ENCODE measurements at regions not wholly inside any gene's neighbourhood (a gene's known extent, or its start where the extent isn't known, plus 50 kb on each side); places are given as distances from the start of the nearest gene placed in this dataset.

DNA sequence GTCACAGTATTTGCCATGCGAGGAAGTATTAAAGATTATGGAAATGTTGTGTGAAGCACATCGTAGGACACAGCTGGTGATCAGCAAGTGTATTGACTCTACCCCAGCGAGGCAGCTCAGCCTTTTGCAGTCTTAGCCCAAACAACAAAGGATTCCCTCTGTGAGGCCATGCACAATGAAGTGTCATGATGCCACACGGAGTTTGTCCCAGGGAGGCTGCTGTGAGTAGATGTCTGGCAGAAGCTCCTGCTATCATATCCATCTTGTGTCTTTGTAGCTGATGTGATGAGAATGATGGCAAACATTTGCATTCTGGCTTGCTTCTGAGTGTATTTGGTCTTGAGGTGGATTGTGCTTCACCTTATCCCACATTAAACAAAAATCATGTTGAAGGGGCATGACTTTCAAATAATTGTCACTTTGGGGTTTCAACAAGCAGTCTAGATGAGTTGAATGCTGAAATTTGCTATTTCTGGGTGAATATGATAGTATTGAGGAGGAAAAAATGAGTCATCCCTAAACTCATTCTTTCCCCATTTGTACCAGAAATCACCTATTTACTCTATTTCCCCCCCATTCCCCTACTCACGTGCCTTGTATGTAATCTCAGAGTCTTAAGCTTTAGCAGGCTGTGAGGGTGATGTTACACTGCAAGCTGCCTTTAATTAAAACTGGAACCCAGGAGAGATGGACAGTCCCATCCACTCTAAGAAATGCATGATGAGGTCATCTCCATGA, 273.5 kb downstream of the RNF144A start:
- no peak for DNase-seq (ENCODE audit: low read depth)
- H3K4me3 ChIP-seq (ENCODE audit: low read depth, low read length), result no peak overlapping the region
- TF ChIP-seq, protein P1, sequence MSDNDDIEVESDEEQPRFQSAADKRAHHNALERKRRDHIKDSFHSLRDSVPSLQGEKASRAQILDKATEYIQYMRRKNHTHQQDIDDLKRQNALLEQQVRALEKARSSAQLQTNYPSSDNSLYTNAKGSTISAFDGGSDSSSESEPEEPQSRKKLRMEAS (IDR thresholded peaks at IDR 0.05; ENCODE audit: low read depth, low read length), result no peak
- TF ChIP-seq POLR2A (IDR thresholded peaks at IDR 0.05; ENCODE audit: extremely low read depth, insufficient read length), result no peak
- TF ChIP-seq, protein P2, sequence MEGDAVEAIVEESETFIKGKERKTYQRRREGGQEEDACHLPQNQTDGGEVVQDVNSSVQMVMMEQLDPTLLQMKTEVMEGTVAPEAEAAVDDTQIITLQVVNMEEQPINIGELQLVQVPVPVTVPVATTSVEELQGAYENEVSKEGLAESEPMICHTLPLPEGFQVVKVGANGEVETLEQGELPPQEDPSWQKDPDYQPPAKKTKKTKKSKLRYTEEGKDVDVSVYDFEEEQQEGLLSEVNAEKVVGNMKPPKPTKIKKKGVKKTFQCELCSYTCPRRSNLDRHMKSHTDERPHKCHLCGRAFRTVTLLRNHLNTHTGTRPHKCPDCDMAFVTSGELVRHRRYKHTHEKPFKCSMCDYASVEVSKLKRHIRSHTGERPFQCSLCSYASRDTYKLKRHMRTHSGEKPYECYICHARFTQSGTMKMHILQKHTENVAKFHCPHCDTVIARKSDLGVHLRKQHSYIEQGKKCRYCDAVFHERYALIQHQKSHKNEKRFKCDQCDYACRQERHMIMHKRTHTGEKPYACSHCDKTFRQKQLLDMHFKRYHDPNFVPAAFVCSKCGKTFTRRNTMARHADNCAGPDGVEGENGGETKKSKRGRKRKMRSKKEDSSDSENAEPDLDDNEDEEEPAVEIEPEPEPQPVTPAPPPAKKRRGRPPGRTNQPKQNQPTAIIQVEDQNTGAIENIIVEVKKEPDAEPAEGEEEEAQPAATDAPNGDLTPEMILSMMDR (IDR thresholded peaks at IDR 0.05; ENCODE audit: low read depth, low read length), result no peak
- no peak for TF ChIP-seq MYC (IDR thresholded peaks at IDR 0.05; ENCODE audit: low read depth, low read length)

DNA sequence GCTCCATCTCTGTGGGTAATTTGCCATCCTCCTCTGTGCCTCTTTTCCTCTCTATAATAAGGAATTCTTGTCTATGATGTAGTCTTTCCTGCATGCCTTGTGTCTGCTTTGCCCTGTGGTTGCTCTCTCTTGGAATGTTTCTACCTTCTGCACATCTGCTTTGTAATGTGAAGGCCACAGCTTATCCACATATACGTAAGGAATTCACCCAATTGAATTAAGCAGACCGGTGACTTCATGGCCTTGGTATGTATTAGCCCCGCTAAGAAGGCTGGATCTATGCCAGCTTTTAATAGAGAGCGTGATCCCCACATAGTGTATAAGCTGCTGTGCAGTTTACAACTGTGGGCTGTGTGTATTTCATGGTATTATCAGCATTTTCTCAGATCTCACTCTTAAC, 274.7 kb downstream of the RNF144A start:
- no peak overlapping the region for H3K4me3 ChIP-seq (ENCODE audit: low read depth, low read length)
- no peak for DNase-seq (ENCODE audit: low read depth)
- TF ChIP-seq MYC (IDR thresholded peaks at IDR 0.05; ENCODE audit: low read depth, low read length), result no peak
- TF ChIP-seq, protein P2 (IDR thresholded peaks at IDR 0.05; ENCODE audit: low read depth, low read length), result no peak

DNA sequence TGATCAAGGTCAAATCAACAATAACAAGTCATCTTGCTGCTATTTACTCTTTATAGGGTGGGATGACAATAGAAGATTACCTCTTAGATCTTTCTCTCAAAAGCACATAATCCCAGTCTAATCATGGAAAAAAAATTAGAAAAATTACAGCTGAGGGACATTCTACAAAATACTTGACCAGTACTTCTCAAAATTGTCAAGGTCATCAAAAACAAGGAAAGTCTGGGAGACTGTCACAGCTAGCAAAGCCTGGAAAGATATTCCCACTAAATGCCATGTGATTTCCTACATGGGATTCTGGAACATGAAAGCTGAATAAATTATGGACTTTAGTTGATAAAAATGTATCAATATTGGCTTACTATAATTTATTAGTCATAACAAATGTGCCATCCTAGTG, 276.2 kb downstream of the RNF144A start:
- H3K4me3 ChIP-seq (ENCODE audit: low read depth, low read length), result no peak overlapping the region
- TF ChIP-seq MYC (IDR thresholded peaks at IDR 0.05; ENCODE audit: low read depth, low read length), result no peak
- no peak for TF ChIP-seq POLR2A (IDR thresholded peaks at IDR 0.05; ENCODE audit: extremely low read depth, insufficient read length)
- TF ChIP-seq, protein P2 (IDR thresholded peaks at IDR 0.05; ENCODE audit: low read depth, low read length), result no peak
- TF ChIP-seq, protein P1 (IDR thresholded peaks at IDR 0.05; ENCODE audit: low read depth, low read length), result no peak
- DNase-seq (ENCODE audit: low read depth), result no peak

DNA sequence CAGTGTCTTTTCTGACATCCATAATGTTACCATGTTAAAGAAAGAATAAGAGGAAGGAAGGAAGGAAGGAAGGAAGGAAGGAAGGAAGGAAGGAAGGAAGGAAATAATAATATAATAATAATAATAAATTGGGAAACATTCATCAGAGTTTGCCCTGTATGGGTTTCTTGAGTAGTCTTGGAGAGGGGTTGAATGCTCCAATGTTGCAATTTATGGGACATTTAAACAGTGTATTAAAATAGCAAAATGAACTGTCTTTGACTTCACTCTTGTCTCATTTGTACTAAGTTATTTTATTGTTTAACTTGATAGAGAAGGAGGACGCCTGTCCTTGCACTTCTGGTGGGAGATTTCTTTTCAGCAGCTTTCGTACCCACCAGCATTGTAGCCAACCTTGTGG, 277.7 kb downstream of the RNF144A start:
- no peak overlapping the region for H3K4me3 ChIP-seq (ENCODE audit: low read depth, low read length)
- no peak for DNase-seq (ENCODE audit: low read depth)
- TF ChIP-seq POLR2A (IDR thresholded peaks at IDR 0.05; ENCODE audit: extremely low read depth, insufficient read length), result no peak
- no peak for TF ChIP-seq MYC (IDR thresholded peaks at IDR 0.05; ENCODE audit: low read depth, low read length)
- TF ChIP-seq, protein P2 (IDR thresholded peaks at IDR 0.05; ENCODE audit: low read depth, low read length), result no peak
- TF ChIP-seq, protein P1 (IDR thresholded peaks at IDR 0.05; ENCODE audit: low read depth, low read length), result no peak

DNA sequence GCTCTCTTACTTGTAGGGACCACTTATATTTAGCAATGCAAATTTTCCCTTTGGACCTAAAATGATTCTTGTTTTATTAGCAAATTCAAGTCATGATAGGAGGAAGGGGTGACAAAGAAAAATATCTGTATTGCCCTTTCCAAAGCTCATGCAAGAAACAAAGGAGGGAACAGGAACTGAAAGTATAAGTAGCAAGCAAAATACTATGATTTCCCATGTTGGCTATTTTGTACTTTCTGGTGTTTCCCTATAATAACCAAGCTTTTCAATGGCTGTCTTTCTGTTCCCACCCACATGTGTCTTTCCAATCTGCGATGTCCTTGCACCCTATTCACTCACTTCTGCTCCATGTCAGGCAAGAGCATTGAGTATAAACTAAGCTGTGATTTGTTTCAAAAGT, 279.7 kb downstream of the RNF144A start:
- no peak for DNase-seq (ENCODE audit: low read depth)
- TF ChIP-seq MYC (IDR thresholded peaks at IDR 0.05; ENCODE audit: low read depth, low read length), result no peak
- TF ChIP-seq, protein P2 (IDR thresholded peaks at IDR 0.05; ENCODE audit: low read depth, low read length), result no peak
- TF ChIP-seq, protein P1 (IDR thresholded peaks at IDR 0.05; ENCODE audit: low read depth, low read length), result no peak
- no peak for TF ChIP-seq POLR2A (IDR thresholded peaks at IDR 0.05; ENCODE audit: extremely low read depth, insufficient read length)
- no peak overlapping the region for H3K4me3 ChIP-seq (ENCODE audit: low read depth, low read length)

Measured in NB4 (cell line).